Posterior cingulate gyrus (tissue), 11 donors: ENCODE measurements at regions not wholly inside any gene's neighbourhood (a gene's known extent, or its start where the extent isn't known, plus 50 kb on each side); places are given as distances from the start of the nearest gene placed in this dataset.

Experiments used
- DNase-seq, 10 donors: peaks; one replicate each; pipeline versions ENCODE4 v3.0.0 to v3.0.0-alpha.2; 2020 to 2021; ENCODE audit warnings: mixed read lengths in 3 of 10
- intact Hi-C: fragments of 100-400 bp; cut with DNase I; formaldehyde crosslinking; loops from one replicate; pipeline ENCODE4 v1.15.1; 2023

DNA sequence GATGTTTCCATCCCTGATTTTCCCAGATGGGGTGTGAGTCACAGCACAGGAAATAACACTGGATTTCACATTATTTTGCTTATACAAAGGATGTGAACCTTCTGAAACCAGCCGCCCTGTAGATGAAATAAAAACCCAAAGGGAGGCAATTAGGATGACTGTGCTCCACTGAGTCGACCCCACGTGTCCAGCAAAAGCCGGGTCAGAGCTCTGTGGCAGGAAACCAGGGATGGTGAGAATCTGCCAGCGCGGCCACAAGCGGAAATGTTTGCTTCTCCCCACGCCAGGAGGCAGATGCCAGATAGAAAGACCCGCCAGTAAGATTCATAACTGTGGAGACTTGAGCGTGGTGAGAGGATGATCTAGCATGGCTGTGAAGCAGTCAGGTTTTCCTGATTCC lies 764.4 kb downstream of the LIG4 start:
- peak in 3 of 10 donors; percentile 6 to 71 (median 14) for DNase-seq
- intact Hi-C loops, result no loop called here

DNA sequence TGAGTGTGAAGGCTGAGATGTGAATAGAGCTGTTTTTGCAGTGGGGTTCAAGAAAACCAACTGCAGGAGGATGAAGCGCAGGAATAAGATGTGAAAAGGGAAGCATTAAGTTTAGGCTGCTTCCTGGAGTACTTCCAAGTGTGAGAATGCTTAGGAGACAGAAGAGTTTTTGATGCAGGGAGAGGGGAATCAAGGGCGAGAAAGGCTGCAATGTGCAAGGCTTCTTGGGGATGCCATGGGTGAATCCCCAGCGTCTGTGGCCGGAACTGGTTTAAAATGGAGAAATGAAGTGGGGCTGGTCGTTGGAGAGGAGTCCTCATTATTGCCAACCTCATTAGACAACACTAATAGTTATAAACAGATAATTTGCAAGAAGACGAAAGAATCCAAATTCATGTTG lies 764.9 kb downstream of the LIG4 start:
- intact Hi-C loops, result no loop called here
- DNase-seq, result no peak

DNA sequence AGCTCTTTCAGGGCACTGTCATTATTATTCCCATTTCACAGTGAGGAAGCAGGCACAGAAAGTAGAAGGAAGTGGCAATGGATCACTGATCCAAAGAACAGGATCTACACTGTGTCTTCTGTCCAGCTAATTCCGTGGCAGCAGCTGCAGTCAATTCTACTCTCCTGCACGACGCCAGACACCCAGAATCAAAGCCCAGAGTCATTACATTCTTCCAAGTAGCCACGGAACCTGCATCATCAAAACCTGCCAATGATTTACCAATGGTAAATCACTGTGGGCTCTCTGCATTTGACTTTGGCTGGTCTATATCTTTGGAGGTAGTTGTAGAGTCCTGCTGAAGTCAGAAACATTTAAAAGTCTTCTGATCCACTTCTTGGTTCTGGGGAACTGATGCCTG lies 767.7 kb downstream of the LIG4 start:
- intact Hi-C loops, result no loop called here
- no peak for DNase-seq

DNA sequence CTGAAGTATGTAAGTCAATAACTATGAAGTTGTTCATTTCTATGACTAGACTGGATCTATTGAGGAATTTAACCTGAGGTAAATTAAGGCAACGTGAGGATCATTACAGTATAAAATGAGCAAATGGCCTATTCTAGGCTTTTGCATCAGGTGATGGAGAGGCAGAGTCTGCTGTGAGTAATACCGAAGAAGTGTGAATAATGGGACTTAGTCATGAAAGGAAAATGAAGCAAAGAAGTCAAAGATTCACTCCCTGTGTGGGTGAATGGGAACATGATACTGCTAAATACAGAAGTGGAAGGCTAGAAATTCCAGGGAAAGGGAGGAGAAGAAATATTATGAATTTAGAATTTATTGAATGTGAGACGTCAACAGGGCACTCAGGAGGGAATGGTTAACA lies 774.1 kb downstream of the LIG4 start:
- DNase-seq, result no peak
- intact Hi-C loops, result no loop called here

DNA sequence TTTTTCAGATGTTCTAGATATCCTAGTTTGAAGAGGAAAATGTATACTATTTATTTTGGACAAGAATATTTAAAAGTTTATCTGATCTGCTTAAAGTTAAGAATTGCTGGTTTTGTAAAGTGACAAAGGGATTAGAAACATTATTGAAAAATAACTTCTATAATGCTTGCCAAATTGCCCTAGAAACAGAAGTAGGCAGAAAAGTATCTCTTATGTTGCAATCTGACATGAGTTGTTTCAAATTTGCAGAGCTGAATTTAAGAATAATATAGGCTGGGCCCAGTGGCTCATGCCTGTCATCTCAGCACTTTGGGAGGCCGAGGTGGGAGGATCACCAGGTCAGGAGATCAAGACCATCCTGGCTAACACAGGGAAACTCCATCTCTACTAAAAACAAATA lies 777.1 kb downstream of the LIG4 start:
- DNase-seq, result no peak
- intact Hi-C loops, result no loop called here

DNA sequence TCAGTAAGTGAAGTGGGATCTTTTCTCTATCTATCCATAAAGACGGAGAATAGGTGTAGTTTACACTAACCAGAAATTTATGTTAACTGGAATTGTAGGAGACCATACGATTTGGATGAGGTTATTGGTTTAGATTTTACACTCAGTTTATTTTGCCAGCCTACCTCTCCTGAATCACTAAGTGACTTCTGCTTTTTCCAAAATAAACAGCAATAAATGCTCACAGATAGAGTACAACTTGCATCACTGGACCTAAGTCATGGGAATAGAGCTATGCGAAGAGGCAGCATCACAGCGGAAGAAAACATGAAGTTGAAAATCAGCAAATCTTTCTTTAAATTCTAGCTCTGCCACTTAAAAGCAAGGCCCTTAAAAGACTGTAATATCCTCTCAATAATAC lies 781.0 kb downstream of the LIG4 start:
- DNase-seq, result no peak
- intact Hi-C loops, result no loop called here

DNA sequence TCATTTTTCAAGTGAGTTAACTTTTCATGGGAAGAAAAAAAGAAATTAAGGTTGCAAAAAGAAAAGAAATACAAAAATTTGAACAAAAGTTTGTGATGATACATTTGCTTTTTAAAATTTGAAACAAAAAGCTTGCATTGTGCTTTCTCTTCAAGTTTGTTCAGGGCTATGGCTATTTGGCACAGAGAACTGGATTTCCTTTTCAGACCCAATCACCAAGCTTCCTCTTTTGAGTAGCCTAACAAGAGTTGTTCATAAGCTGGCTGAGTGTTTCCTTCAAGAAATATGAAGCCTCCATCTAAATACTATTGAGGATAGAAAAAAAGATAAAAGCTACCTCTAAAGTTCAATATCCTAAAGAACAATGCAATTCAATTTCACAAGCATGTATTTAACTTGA lies 787.8 kb downstream of the LIG4 start:
- no peak for DNase-seq
- intact Hi-C loops, result no loop called here

DNA sequence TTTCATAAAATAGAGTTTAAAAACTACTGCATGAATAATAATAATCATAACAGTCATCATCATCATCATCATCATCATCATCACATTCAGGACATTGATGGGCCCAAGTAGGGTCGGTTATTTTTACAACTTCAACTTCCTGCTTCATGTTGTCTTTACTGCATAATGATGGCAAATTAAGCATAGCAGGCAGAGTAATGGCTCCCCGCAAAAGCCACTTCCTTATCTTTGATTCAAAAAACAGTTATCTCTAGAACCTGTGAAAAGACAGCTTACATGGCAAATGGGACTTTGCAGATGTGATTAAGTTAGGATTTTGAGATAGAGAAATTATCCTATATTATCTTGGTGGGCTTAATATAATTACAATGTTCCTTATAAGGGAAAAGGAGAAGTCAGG lies 792.9 kb downstream of the LIG4 start:
- intact Hi-C loops, result no loop called here
- no peak for DNase-seq

DNA sequence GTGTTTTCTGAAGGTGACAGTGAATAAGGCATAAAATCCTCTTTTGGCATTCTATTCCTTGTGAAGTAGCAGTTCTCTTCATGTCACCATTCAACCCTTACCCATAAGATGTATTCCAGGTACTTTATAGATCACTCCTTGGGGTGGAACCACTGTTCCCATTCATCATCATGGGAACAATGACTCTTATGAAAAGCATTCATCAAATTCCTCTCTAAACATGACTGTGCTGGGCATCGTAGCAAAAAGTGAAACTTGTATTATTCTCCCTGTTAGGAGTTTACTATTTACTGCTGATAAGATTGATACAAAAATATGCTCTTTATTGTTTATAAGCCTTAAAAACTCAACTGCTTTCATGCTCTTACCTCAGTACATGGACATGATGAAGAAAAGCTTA lies 793.4 kb downstream of the LIG4 start:
- DNase-seq, result no peak
- intact Hi-C loops, result no loop called here

DNA sequence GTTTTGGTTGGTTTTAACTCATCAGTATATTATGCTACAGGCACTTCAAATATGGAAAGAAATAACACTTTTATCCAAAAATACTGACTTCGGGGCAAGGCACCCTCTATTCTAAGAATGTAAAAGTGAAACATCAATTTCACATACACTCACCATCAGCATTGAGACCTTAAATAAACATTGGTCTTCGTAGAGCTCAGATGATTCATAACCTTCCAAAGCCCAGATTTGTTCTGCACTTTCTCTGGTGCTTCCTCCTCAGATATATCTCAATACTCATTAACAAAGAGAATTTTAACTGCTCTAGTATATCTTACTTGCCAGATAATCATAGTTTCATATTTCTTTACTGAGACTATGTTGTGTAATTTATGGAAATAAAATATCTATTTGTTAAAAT lies 794.3 kb downstream of the LIG4 start:
- no peak for DNase-seq

DNA sequence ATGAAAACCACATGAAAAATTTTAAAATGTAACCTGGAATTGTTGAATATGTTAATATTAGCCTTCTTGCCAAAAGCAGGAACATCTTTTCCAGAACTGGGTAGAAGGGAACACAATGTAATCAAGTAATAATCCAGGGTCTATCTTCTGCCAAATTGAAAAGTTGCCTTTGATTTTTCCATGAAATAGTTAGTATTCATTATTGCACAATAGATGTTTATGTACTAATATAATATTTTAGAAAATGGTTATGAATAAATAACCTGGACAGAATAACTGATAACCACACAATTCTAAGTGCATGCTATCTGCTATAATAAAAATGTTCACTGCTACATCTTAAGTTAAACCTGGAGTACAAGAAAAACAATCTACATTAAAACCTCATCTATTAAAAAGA lies 802.3 kb downstream of the LIG4 start:
- DNase-seq, result no peak
- intact Hi-C loops, result no loop called here

More for the DNA sequence above, 794.3 kb downstream of the LIG4 start:
- intact Hi-C loops, result no loop called here

DNA sequence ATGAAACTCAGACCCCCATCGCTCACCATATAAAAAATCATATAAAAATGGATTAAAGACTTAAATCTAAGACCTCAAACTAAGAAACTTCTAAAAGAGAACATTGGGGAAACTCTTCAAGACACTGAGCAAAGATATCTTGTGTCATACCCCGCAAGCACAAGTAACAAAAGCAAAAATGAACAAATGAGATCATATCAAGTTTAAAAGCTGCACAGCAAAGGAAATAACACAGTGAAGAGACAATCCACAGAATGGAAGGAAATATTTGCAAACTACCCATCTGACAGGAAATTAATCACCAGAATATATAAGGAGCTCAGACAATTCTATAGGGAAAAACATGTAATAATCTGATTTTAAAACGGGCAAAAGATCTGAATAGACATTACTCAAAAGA lies 808.3 kb downstream of the LIG4 start:
- no peak for DNase-seq
- intact Hi-C loops, result no loop called here

DNA sequence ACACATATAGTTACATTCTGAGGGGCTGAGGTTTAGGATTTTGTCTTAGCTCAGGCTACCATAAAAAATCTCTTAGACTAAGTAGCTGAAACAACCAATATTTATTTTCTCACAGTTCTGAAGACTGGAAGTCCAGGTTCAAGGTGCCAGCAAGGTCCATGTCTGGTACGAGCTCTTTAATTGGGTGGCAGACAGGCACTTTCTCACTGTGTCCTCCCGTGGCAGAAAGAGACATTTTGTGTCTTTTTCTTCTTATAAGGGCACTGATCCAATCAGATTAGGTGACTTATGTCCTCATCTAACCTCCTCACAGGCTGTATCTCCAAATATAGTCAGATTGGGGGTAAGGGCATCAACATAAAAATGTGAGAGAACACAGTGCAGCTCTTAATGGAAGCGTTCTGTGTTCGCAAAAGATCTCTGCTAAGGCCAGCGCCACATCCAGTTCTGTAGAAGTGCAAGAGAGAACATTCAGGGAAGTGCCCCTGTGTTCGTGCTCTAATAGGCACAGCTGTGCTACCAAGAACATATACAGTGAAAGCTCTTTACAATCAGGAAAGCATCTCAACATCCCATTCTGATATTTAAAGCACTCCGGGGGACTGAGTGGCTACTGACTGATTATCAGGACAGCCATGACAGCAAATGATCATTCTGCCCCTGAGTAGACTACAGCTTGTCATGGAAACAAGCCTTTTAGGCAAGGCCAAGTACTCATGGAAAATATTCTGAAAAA lies 819.2 kb downstream of the LIG4 start:
- intact Hi-C loops, result no loop called here
- no peak for DNase-seq

DNA sequence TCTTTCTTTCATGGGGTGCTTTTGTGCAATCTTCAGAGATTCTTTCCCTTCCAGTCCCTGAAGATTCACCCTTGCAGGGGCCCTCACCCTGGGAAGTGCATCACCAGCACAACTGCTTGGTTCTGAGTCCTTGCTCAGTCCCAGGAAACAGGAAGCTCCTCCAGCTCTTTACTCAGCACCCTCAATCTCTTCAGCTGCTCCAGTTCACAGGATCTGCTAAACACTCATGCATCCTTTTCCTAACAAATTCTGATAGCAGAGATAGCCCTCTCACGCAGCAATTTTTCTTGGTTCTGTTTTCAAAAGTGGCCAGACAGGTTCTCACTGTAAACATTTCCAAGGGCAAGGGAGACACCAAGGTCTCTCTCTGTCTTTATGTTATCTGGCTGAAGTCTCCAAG lies 823.1 kb downstream of the LIG4 start:
- DNase-seq, result no peak
- intact Hi-C loops, result no loop called here

DNA sequence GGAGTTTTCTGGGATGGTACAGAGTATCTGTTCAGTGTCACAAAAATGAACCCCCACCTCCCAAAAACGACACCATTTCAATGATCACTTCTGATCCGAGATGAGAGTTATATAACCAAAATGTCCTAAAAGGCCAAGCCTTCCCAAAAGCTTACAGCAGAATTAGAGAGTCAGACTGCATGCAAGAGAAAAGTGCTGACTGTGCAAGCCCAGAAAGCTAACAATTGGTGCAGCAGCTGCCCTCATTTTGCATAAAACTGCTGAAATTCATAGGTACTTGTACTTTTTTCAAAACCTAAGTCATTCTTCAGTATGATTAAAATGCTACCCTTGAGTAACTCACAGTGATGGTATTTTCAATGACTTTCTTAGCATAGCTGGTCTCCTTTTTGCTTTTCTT lies 819.6 kb upstream of the ARGLU1 start:
- intact Hi-C loops, result no loop called here
- DNase-seq, result no peak

DNA sequence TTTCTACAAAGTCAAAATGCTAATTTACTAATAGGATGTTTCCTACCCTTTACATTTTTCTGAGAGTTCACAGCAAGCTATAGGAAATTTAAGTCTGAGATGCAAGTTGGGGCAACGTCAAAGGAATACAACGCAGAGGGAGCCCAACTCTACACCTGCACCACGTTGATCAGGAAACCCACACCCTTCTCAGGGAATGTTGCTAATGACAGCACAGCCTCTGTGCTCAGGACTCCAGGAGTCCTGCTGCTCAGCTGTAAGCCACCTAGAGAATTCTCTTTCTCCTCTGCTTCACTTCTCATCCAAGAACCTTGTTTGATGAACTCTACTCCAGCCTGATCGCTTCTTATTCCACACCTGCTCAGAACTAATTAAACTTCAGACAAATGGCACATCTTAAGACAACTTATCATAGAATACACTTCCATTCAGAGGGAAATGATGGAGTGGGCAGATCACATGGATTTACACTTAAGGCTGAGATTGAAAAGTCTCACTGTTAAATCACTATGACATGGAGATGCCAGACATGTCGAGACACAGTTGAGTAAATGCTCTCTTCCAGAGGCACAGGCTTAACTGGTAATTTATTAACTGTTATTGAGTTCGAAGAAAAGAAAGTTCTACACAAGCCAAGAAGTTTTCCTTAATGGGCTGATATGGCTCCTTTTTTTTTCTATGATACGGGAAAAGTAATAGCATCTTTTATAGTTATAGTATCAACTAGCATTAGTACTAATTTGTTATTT lies 811.6 kb upstream of the ARGLU1 start:
- intact Hi-C loops, result loop anchor here (10.0 kb wide), 2 partner anchors 165 to 275 kb away; no protein-coding TSS in a partner anchor
- no peak for DNase-seq

DNA sequence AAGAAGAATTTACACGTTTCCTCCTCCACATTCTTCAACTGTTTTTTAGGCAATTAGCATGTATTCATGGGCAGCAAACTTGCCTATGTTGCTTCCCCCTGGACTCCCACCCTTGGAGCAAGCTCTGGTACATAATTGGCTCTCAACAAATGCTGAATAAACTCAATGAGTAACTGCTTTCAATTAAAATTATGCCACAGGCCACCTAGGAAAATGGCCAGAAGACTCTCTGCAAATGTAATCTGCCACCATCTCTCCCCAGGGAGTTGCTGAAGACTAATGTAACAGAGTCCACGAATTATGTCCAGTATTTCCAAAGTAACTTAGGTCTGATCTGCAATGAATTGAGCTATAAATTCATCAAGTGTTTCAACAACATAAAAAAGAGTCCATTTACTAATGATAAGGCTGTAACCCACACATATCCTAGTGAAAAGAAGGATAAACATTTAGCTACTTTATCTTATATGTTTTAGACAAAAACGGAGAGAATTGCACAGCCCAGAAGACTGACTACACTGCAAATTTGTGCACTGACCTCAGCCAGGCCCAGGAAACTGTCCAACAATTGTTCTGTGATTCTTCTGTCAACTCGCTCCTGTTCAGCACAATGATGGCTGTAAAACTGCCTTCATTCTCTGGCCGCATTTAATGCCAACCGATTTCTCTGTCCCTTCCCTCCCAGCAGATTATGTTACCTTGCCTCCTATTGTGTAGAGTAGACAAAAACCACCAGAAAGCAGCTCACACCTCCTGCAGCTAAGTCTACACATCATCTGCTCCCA lies 808.6 kb upstream of the ARGLU1 start:
- DNase-seq, result peak in 1 of 10 donors; percentile 33
- intact Hi-C loops, result loop anchor here (10.0 kb wide), 2 partner anchors 162 to 278 kb away; no protein-coding TSS in a partner anchor

DNA sequence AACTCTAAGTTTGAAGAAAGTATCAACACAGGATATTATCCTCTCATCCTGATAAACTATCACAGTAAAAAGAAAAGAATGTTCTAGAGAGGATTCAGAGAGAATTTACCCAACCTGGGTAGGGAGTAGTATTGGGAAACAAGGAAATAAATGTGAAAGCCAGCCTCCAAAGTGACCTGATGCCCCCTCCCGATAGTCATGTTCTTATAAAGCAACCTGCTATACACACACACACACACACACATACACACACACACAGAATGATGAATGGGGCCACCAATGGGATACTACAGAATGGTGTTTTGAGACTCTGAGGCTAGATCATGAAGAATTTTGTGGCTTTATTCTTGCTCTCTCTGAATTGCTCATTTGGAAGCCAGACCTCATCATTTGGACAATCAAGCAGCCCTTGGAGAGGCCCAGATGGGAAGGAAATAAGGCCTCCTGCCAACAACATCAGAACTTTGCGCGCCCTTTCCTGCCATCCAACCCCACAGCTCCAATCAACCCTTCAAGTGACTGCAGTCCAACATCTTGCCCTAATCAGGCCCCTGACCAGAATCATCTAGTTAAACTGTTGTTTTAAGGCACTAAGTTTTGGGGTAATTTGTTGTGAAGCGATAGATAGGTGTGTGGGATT lies 807.9 kb upstream of the ARGLU1 start:
- intact Hi-C loops, result loop anchor here (10.0 kb wide), 2 partner anchors 161 to 279 kb away; no protein-coding TSS in a partner anchor
- no peak for DNase-seq

DNA sequence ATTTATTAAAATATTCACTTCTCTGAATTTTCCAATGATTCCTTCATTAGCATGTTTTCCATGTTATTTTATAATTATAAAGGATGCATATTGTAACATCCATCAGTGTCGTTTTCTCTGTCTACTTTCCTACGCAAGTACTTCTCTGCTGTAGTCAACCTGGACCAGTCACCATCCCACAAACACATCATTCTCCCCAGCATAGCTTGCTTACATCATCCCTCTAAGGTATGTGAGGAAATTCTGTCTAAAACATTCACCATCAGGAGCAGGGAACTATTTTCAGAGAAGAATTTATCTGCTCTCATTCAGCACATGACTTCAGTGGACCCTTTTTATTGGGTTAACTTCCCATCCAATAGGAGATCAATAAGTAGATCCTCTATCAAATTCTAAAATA lies 806.1 kb upstream of the ARGLU1 start:
- intact Hi-C loops, result loop anchor here (5.0 to 10.0 kb wide), 3 partner anchors 159 to 493 kb away; a partner anchor contains a TSS
- DNase-seq, result no peak

DNA sequence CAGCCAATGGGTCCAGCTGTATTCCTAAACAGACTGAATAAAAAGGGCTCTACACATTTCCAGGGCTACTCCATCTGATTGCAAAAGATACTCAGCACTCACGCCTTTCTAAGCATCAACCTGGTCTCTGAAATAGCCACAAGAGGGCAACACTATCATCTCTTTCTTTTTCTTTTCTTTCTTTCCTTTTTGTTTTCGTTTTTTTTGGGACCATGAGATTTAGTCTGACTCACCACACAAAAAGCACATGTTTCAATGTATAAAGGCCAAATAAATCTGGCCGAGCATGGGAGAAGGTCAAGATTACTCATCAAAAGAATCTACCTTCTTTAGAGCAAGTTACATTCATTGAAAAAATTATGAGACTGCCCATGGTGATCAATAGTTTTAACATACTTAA lies 805.6 kb upstream of the ARGLU1 start:
- intact Hi-C loops, result loop anchor here (5.0 to 10.0 kb wide), 3 partner anchors 159 to 494 kb away; a partner anchor contains a TSS
- DNase-seq, result no peak
